Renal pelvis (tissue), 1 donor: ENCODE measurements at regions not wholly inside any gene's neighbourhood (a gene's known extent, or its start where the extent isn't known, plus 50 kb on each side); places are given as distances from the start of the nearest gene placed in this dataset.
"Not testable (repeated sequence)": the region's sequence is repeated elsewhere in the genome, so short reads cannot be mapped to it uniquely, and the experiment has no call there.

Source experiments
- DNase-seq: peaks from one replicate; pipeline ENCODE4 v3.0.0-alpha.2; 2013

- DNase-seq: no peak
Measured at GRCh38 chr17:5951912-5952311, 118.3 kb upstream of the WSCD1 start.

DNA sequence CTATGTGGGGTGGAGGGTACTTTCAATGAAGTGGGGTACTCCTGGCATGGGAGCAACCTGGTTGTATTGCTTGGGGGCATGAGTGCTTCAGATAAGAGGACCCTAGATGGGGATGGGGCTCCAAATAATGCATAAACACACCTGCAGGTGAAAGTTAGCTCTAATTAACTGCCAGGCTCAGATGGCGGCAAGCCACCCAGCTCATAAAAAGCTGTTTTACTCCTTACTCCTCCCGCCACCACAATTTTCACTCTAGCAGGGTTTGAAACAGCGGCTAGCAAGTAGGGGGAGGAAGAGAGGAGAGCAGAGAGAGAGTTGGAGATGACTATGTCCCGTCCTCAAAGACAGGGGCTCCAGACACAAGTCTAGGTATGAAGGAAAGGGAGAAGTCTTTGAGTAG is 117.7 kb upstream of the WSCD1 start:
- DNase-seq: no peak

DNA sequence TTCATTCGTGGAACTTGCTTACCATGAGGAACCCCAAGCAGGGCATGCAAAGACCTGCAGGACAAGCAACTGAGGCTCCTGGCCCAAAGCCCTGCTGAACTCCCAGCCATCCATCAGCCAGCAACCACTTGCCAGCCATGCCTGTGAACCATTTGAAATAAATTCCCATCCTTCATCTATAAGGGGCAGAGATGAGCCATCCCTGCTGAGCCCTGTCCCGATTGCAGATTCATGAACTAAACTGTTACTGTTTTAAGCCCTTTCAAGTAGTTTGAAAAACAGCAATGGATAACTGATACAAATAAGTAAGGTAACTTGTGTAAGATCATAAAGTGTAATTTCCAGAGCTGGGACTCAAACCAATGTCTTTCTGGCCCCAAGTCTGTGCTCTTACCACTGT is 114.4 kb upstream of the WSCD1 start:
- no peak for DNase-seq

- DNase-seq: no peak
Measured at GRCh38 chr17:5958850-5959249, 111.3 kb upstream of the WSCD1 start.

- DNase-seq: no peak
Measured at GRCh38 chr17:5962371-5962770, 107.8 kb upstream of the WSCD1 start.

- no peak for DNase-seq
Measured at GRCh38 chr17:5971969-5972368, 98.2 kb upstream of the WSCD1 start.

GRCh38 chr17:5973410-5973809 is 96.8 kb upstream of the WSCD1 start:
- DNase-seq: no peak

GRCh38 chr17:5975661-5976060 is 94.5 kb upstream of the WSCD1 start:
- peak; percentile 48 for DNase-seq

GRCh38 chr17:5976251-5976650 is 93.9 kb upstream of the WSCD1 start:
- no peak for DNase-seq

- no peak for DNase-seq
Measured at GRCh38 chr17:5978496-5978895, 91.7 kb upstream of the WSCD1 start.

GRCh38 chr17:5980941-5981340 is 89.2 kb upstream of the WSCD1 start:
- no peak for DNase-seq

- DNase-seq: no peak
Measured at GRCh38 chr17:5986644-5987043, 83.5 kb upstream of the WSCD1 start.

DNA sequence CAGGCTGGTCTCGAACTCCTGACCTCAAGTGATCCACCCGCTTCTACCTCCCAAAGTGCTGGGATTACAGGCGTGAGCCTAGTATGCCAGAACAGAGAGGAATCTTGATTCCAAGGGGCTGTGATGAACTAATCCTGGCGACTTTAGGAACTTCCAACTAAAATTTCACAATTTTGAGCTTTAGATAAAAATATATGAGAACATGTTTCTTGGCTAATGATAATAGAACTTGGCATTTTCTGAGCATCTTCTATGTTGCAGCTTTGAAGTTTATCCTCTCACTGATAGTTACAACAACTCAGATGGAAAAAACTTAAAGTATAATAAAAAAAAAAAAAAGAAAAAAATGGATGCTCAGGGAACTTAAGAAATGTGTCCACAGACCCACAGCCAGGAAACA is 69.8 kb upstream of the WSCD1 start:
- no peak for DNase-seq

GRCh38 chr17:6003221-6003620 is 67.0 kb upstream of the WSCD1 start:
- not testable (repeated sequence) for DNase-seq

- no peak for DNase-seq
Measured at GRCh38 chr17:6005939-6006338, 64.2 kb upstream of the WSCD1 start.

DNA sequence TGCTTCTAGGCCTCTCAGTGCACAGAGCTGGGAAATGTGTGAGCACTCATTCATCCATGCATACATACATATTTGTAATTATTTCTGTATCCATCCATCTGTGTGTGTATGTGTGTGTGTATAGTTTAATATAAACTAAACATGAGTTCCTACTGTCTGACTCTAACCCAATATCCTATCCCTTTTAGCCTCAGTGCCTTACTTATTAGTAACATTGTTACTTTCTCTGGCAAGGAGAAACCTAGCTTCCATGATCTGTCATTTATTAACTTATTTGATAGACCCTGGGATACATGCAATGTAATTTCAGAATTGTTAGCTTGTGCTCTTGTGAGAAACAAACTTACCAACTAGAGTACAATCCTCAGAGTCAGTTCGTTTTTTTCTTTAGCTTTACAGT is 59.0 kb upstream of the WSCD1 start:
- no peak for DNase-seq

DNA sequence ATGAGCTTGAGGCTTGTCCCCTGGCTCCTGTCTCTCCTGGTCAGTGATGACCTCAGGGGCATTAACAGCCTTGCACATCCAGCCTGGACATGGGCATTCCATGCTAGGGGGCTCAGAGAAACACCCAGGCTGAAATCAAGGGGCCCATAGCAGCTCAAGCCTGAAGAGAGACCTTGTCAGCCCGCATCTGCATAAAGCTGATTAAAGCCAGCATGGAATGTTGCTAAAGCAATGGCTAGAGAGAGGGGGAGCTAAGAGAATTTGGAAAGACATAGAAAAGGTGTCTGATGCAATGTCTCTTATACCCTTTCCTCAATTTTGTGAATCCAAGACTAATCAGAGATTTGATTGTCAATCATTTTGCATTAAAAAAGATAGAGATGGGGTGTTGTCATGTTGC is 51.4 kb upstream of the WSCD1 start:
- no peak for DNase-seq

DNA sequence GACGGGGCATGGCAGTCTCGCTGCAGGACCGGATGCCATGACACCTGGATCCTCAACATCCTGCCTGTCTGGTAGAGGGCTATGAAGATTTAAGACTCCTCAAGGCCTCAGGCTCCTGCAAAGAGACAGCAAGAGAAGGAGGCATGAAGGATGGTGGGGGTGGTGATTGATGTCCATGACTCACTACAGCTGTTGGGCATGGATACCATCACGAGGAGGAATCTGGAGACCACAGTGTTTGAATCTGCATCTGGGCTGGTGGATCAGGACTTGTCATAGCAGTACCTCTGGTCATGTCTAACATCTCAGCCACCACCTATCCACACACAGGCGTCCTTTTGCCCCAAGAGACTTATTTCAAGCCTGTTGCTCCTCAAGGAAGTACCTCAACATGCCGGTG is 50.2 kb upstream of the WSCD1 start:
- no peak for DNase-seq

- DNase-seq: no peak
Measured at GRCh38 chr17:6020376-6021010, 49.7 kb upstream of the WSCD1 start.
